ENCODE measurements at regions not wholly inside any gene's neighbourhood (a gene's known extent, or its start where the extent isn't known, plus 50 kb on each side); places are given as distances from the start of the nearest gene placed in this dataset.

GRCh38 chr16:61148930-61149329 lies 887.3 kb downstream of the CDH8 start:
- H3K27me3 ChIP-seq = no peaks in the 10 kb centered on the region
- no peak for TF ChIP-seq POLR2A (IDR thresholded peaks at IDR 0.05)
- no peak for TF ChIP-seq CTCF (IDR thresholded peaks at IDR 0.05)
- no peak overlapping the region for H3K4me3 ChIP-seq
- DNase-seq = no peak
- no peaks in the 10 kb centered on the region for H3K36me3 ChIP-seq
- no peaks in the 10 kb centered on the region for H3K4me1 ChIP-seq
- no peaks in the 10 kb centered on the region for H3K9me3 ChIP-seq
- intact Hi-C loops (cut with DNase I; ENCODE audit: low total_unique reads) = no loop called here
- H3K27ac ChIP-seq = no peak overlapping the region

GRCh38 chr16:61146429-61146828 lies 889.8 kb downstream of the CDH8 start:
- intact Hi-C loops (cut with DNase I; ENCODE audit: low total_unique reads) = no loop called here
- H3K4me3 ChIP-seq = no peak overlapping the region

GRCh38 chr16:61131447-61131846 lies 904.8 kb downstream of the CDH8 start:
- no peaks in the 10 kb centered on the region for H3K27me3 ChIP-seq
- H3K4me3 ChIP-seq = no peak overlapping the region
- H3K4me1 ChIP-seq = no peaks in the 10 kb centered on the region
- no peaks in the 10 kb centered on the region for H3K36me3 ChIP-seq
- intact Hi-C loops (cut with DNase I; ENCODE audit: low total_unique reads) = no loop called here
- TF ChIP-seq POLR2A (IDR thresholded peaks at IDR 0.05) = no peak
- no peak for TF ChIP-seq CTCF (IDR thresholded peaks at IDR 0.05)
- no peaks in the 10 kb centered on the region for H3K9me3 ChIP-seq
- H3K27ac ChIP-seq = no peak overlapping the region
- no peak for DNase-seq

More at GRCh38 chr16:61146429-61146828, 889.8 kb downstream of the CDH8 start:
- Histone ChIP-seq H3K36me3 (no peaks in the 10 kb centered on the region), H3K9me3 (no peaks in the 10 kb centered on the region), H3K27me3 (no peaks in the 10 kb centered on the region), H3K27ac (no peak overlapping the region), H3K4me1 (no peaks in the 10 kb centered on the region)
- no peak for TF ChIP-seq POLR2A (IDR thresholded peaks at IDR 0.05)
- no peak for TF ChIP-seq CTCF (IDR thresholded peaks at IDR 0.05)
- DNase-seq = no peak

- Histone ChIP-seq H3K27me3 (no peaks in the 10 kb centered on the region), H3K36me3 (no peaks in the 10 kb centered on the region), H3K4me3 (no peak overlapping the region), H3K9me3 (no peaks in the 10 kb centered on the region), H3K27ac (no peak overlapping the region), H3K4me1 (no peaks in the 10 kb centered on the region)
- no peak for TF ChIP-seq POLR2A (IDR thresholded peaks at IDR 0.05)
- no peak for TF ChIP-seq CTCF (IDR thresholded peaks at IDR 0.05)
- intact Hi-C loops (cut with DNase I; ENCODE audit: low total_unique reads) = no loop called here
- DNase-seq = no peak
Measured at GRCh38 chr16:61128545-61129323, 907.5 kb downstream of the CDH8 start.

GRCh38 chr16:61105544-61105943 lies 930.7 kb downstream of the CDH8 start:
- no peak for DNase-seq
- intact Hi-C loops (cut with DNase I; ENCODE audit: low total_unique reads) = no loop called here
- Histone ChIP-seq H3K36me3 (no peaks in the 10 kb centered on the region), H3K27me3 (no peaks in the 10 kb centered on the region), H3K27ac (no peak overlapping the region), H3K9me3 (no peaks in the 10 kb centered on the region), H3K4me1 (no peaks in the 10 kb centered on the region), H3K4me3 (no peak overlapping the region)
- TF ChIP-seq POLR2A (IDR thresholded peaks at IDR 0.05) (no peak), CTCF (IDR thresholded peaks at IDR 0.05) (no peak)

Measured in uterus (tissue), 3 donors.